HUES6 (cell line): ENCODE measurements at regions not wholly inside any gene's neighbourhood (a gene's known extent, or its start where the extent isn't known, plus 50 kb on each side); places are given as distances from the start of the nearest gene placed in this dataset.

Experiments
- H3K27ac ChIP-seq: 2 replicates; pipeline ENCODE4 v1.7.0; 2013; ENCODE audit warnings: low read depth, mild to moderate bottlenecking, low read length, inconsistent platforms
- H3K27me3 ChIP-seq: 2 replicates; pipeline ENCODE4 v1.6.1; 2013; ENCODE audit warnings: low read length; ENCODE audit not compliant: control insufficient read depth, insufficient read depth
- H3K36me3 ChIP-seq: 2 replicates; pipeline ENCODE4 v1.6.1; 2013; ENCODE audit warnings: low read length; ENCODE audit not compliant: control insufficient read depth, insufficient read depth
- H3K4me1 ChIP-seq: 2 replicates; pipeline ENCODE4 v1.6.1; 2013; ENCODE audit warnings: low read length; ENCODE audit not compliant: control insufficient read depth, insufficient read depth
- H3K4me3 ChIP-seq: 2 replicates; pipeline ENCODE4 v1.5.1; 2013; ENCODE audit warnings: low read depth, low read length
- H3K9ac ChIP-seq: one replicate; pipeline ENCODE4 v1.6.1; 2013; ENCODE audit warnings: mild to moderate bottlenecking, low read length
- H3K9me3 ChIP-seq: 2 replicates; pipeline ENCODE4 v1.6.1; 2013; ENCODE audit warnings: low read depth, low read length; ENCODE audit not compliant: control insufficient read depth, insufficient read depth

GRCh38 chr20:17107127-17107526 is 119.7 kb upstream of the PCSK2 start:
- no peak overlapping the region for H3K27ac ChIP-seq
- H3K36me3 ChIP-seq = no peaks in the 10 kb centered on the region
- H3K4me1 ChIP-seq = no peaks in the 10 kb centered on the region
- no peak overlapping the region for H3K4me3 ChIP-seq
- H3K9ac ChIP-seq = no peak overlapping the region
- H3K27me3 ChIP-seq = no peaks in the 10 kb centered on the region
- no peaks in the 10 kb centered on the region for H3K9me3 ChIP-seq

- Histone ChIP-seq H3K27me3 (no peaks in the 10 kb centered on the region), H3K4me1 (no peaks in the 10 kb centered on the region), H3K9ac (no peak overlapping the region), H3K4me3 (no peak overlapping the region), H3K36me3 (no peaks in the 10 kb centered on the region), H3K9me3 (no peaks in the 10 kb centered on the region), H3K27ac (no peak overlapping the region)
Observed at GRCh38 chr20:17108896-17109295, 117.9 kb upstream of the PCSK2 start.

GRCh38 chr20:17109307-17109706 is 117.5 kb upstream of the PCSK2 start:
- H3K36me3 ChIP-seq = no peaks in the 10 kb centered on the region
- no peak overlapping the region for H3K4me3 ChIP-seq
- H3K9ac ChIP-seq = no peak overlapping the region
- no peaks in the 10 kb centered on the region for H3K9me3 ChIP-seq
- H3K4me1 ChIP-seq = no peaks in the 10 kb centered on the region
- no peak overlapping the region for H3K27ac ChIP-seq
- no peaks in the 10 kb centered on the region for H3K27me3 ChIP-seq

GRCh38 chr20:17128206-17128605 is 98.6 kb upstream of the PCSK2 start:
- Histone ChIP-seq H3K36me3 (no peaks in the 10 kb centered on the region), H3K9me3 (no peaks in the 10 kb centered on the region), H3K27me3 (no peaks in the 10 kb centered on the region), H3K4me3 (no peak overlapping the region), H3K27ac (no peak overlapping the region), H3K4me1 (0 out of 2 replicates have a peak, but pooled peaks cover 6% of the 10 kb centered on the region), H3K9ac (no peak overlapping the region)

- Histone ChIP-seq H3K27me3 (no peaks in the 10 kb centered on the region), H3K9me3 (no peaks in the 10 kb centered on the region), H3K9ac (no peak overlapping the region)
Observed at GRCh38 chr20:17129089-17129488, 97.8 kb upstream of the PCSK2 start.

GRCh38 chr20:17137692-17138091 is 89.1 kb upstream of the PCSK2 start:
- Histone ChIP-seq H3K9me3 (no peaks in the 10 kb centered on the region), H3K27ac (no peak overlapping the region)

More at GRCh38 chr20:17129089-17129488, 97.8 kb upstream of the PCSK2 start:
- Histone ChIP-seq H3K4me3 (no peak overlapping the region), H3K27ac (no peak overlapping the region), H3K4me1 (0 out of 2 replicates have a peak, but pooled peaks cover 6% of the 10 kb centered on the region), H3K36me3 (no peaks in the 10 kb centered on the region)

GRCh38 chr20:17138237-17138636 is 88.6 kb upstream of the PCSK2 start:
- H3K27ac ChIP-seq = no peak overlapping the region
- H3K9ac ChIP-seq = no peak overlapping the region

More at GRCh38 chr20:17137692-17138091, 89.1 kb upstream of the PCSK2 start:
- no peaks in the 10 kb centered on the region for H3K4me1 ChIP-seq
- no peaks in the 10 kb centered on the region for H3K36me3 ChIP-seq
- H3K9ac ChIP-seq = no peak overlapping the region
- no peak overlapping the region for H3K4me3 ChIP-seq
- H3K27me3 ChIP-seq = no peaks in the 10 kb centered on the region

GRCh38 chr20:17140894-17141293 is 85.9 kb upstream of the PCSK2 start:
- Histone ChIP-seq H3K27ac (no peak overlapping the region), H3K9ac (no peak overlapping the region), H3K4me1 (no peaks in the 10 kb centered on the region)

More at GRCh38 chr20:17138237-17138636, 88.6 kb upstream of the PCSK2 start:
- no peaks in the 10 kb centered on the region for H3K27me3 ChIP-seq
- H3K4me1 ChIP-seq = no peaks in the 10 kb centered on the region
- no peaks in the 10 kb centered on the region for H3K36me3 ChIP-seq
- no peaks in the 10 kb centered on the region for H3K9me3 ChIP-seq
- H3K4me3 ChIP-seq = no peak overlapping the region

GRCh38 chr20:17141568-17141967 is 85.3 kb upstream of the PCSK2 start:
- Histone ChIP-seq H3K4me1 (no peaks in the 10 kb centered on the region), H3K27me3 (no peaks in the 10 kb centered on the region), H3K36me3 (no peaks in the 10 kb centered on the region), H3K4me3 (no peak overlapping the region), H3K27ac (no peak overlapping the region), H3K9ac (no peak overlapping the region), H3K9me3 (no peaks in the 10 kb centered on the region)

More at GRCh38 chr20:17140894-17141293, 85.9 kb upstream of the PCSK2 start:
- no peak overlapping the region for H3K4me3 ChIP-seq
- no peaks in the 10 kb centered on the region for H3K27me3 ChIP-seq
- no peaks in the 10 kb centered on the region for H3K36me3 ChIP-seq
- H3K9me3 ChIP-seq = no peaks in the 10 kb centered on the region

- Histone ChIP-seq H3K4me1 (no peaks in the 10 kb centered on the region), H3K36me3 (no peaks in the 10 kb centered on the region), H3K9ac (no peak overlapping the region), H3K27ac (no peak overlapping the region), H3K9me3 (no peaks in the 10 kb centered on the region), H3K4me3 (no peak overlapping the region), H3K27me3 (no peaks in the 10 kb centered on the region)
Observed at GRCh38 chr20:17142666-17143065, 84.2 kb upstream of the PCSK2 start.

- H3K9ac ChIP-seq = no peak overlapping the region
- no peaks in the 10 kb centered on the region for H3K36me3 ChIP-seq
- H3K27ac ChIP-seq = no peak overlapping the region
- H3K4me3 ChIP-seq = no peak overlapping the region
- no peaks in the 10 kb centered on the region for H3K9me3 ChIP-seq
- no peaks in the 10 kb centered on the region for H3K27me3 ChIP-seq
- H3K4me1 ChIP-seq = no peaks in the 10 kb centered on the region
Observed at GRCh38 chr20:17150858-17151257, 76.0 kb upstream of the PCSK2 start.

GRCh38 chr20:17155401-17155800 is 71.4 kb upstream of the PCSK2 start:
- no peaks in the 10 kb centered on the region for H3K36me3 ChIP-seq
- H3K27ac ChIP-seq = no peak overlapping the region
- no peaks in the 10 kb centered on the region for H3K9me3 ChIP-seq
- H3K4me3 ChIP-seq = no peak overlapping the region
- no peaks in the 10 kb centered on the region for H3K27me3 ChIP-seq
- no peak overlapping the region for H3K9ac ChIP-seq
- H3K4me1 ChIP-seq = no peaks in the 10 kb centered on the region
